ENCODE measurements at regions not wholly inside any gene's neighbourhood (a gene's known extent, or its start where the extent isn't known, plus 50 kb on each side); places are given as distances from the start of the nearest gene placed in this dataset.

GRCh38 chr6:40054602-40055001 lies 120.3 kb upstream of the MOCS1 start (continued):
- TF ChIP-seq PRDM10 (CRISPR knock-in tag; IDR thresholded peaks at IDR 0.05; ENCODE audit: low read depth) (no peak), ZC3H13 (CRISPR knock-in tag; IDR thresholded peaks at IDR 0.05) (no peak), HDAC2 (CRISPR knock-in tag; IDR thresholded peaks at IDR 0.05) (no peak), ZNF75D (CRISPR knock-in tag; IDR thresholded peaks at IDR 0.05; ENCODE audit: borderline replicate concordance) (no peak)

DNA sequence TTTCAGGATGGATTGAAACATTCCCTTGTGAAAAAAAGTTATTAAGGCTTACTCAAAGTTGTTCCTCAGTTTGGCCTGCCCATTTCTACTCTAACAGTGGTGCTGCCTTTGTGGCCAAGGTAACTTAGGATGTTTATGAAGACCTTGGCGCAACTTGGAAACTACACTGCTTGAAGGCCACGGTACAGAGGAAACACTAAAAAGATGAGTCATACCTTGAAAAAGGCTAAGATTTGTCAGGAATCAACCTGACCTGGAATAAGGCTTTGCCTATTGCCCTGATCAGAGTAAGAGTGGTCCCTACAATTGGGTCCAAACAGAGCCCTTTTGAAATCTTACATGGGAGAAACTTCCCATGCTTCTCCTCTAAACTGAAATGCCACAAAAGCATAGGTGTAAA lies 119.9 kb upstream of the MOCS1 start:
- 47% methylated on average over 2 of the region's 2 CpGs for WGBS (ENCODE audit: low lambda C conversion rate)
- BruUV-seq (replicated peaks), result no TSS peak
- POLR2A ChIA-PET, result no interaction called here
- Histone ChIP-seq H3K4me1 (ENCODE audit: insufficient read depth, low read length) (no peaks in the 10 kb centered on the region), H3K9ac (ENCODE audit: insufficient read depth, low read depth, low read length) (no peak overlapping the region), H3K4me3 (replicated peaks in 1 of 3; ENCODE audit: insufficient read depth in 1 of 3, low read depth in 2 of 3, low read length in 3 of 3) (no peak overlapping the region), H3K27me3 (ENCODE audit: control insufficient read depth in 1 of 2, insufficient read depth in 2 of 2, low read length in 2 of 2) (no peaks in the 10 kb centered on the region), H3K4me2 (ENCODE audit: low read depth, low read length) (no peak overlapping the region), H3K27ac (ENCODE audit: extremely low read length, insufficient read depth, low read length) (no peak overlapping the region), H3K36me3 (replicated peaks in 1 of 2; ENCODE audit: control insufficient read depth in 1 of 2, insufficient read depth in 2 of 2, low read length in 2 of 2) (no peaks in the 10 kb centered on the region), H3K79me2 (ENCODE audit: insufficient read depth, low read length) (no peaks in the 10 kb centered on the region), H2AFZ (ENCODE audit: low read length) (no peak overlapping the region), H4K20me1 (ENCODE audit: insufficient read depth, low read length) (no peaks in the 10 kb centered on the region), H3K9me3 (ENCODE audit: low read length) (peaks cover 76% of the 10 kb centered on the region)
- intact Hi-C loops (cut with micrococcal nuclease; ENCODE audit: unreplicated experiment), result no loop called here
- ATAC-seq (no peak), FAIRE-seq (no peak), DNase-seq (ENCODE audit: low spot score) (no peak)
- in situ Hi-C loops (cut with HindIII; ENCODE audit: extremely low pct_ligation_motif_present, low pct_unique_long_range_greater_than_20kb), result no loop called here
- CTCF ChIA-PET (ENCODE audit: low intra/inter-chr PET ratio, low total read pairs), result no interaction called here
- TF ChIP-seq DNMT3B (CRISPR knock-in tag; conservative IDR thresholded peaks at IDR 0.05), result no peak
- no peak for TF ChIP-seq MAF1 (CRISPR knock-in tag; IDR thresholded peaks at IDR 0.05; ENCODE audit: borderline replicate concordance)
- no peak for TF ChIP-seq TMF1 (CRISPR knock-in tag; IDR thresholded peaks at IDR 0.05; ENCODE audit: low read depth)
- TF ChIP-seq, protein P1, sequence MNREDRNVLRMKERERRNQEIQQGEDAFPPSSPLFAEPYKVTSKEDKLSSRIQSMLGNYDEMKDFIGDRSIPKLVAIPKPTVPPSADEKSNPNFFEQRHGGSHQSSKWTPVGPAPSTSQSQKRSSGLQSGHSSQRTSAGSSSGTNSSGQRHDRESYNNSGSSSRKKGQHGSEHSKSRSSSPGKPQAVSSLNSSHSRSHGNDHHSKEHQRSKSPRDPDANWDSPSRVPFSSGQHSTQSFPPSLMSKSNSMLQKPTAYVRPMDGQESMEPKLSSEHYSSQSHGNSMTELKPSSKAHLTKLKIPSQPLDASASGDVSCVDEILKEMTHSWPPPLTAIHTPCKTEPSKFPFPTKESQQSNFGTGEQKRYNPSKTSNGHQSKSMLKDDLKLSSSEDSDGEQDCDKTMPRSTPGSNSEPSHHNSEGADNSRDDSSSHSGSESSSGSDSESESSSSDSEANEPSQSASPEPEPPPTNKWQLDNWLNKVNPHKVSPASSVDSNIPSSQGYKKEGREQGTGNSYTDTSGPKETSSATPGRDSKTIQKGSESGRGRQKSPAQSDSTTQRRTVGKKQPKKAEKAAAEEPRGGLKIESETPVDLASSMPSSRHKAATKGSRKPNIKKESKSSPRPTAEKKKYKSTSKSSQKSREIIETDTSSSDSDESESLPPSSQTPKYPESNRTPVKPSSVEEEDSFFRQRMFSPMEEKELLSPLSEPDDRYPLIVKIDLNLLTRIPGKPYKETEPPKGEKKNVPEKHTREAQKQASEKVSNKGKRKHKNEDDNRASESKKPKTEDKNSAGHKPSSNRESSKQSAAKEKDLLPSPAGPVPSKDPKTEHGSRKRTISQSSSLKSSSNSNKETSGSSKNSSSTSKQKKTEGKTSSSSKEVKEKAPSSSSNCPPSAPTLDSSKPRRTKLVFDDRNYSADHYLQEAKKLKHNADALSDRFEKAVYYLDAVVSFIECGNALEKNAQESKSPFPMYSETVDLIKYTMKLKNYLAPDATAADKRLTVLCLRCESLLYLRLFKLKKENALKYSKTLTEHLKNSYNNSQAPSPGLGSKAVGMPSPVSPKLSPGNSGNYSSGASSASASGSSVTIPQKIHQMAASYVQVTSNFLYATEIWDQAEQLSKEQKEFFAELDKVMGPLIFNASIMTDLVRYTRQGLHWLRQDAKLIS (CRISPR knock-in tag; IDR thresholded peaks at IDR 0.05), result no peak
- no peak for TF ChIP-seq RARG (CRISPR knock-in tag; IDR thresholded peaks at IDR 0.05; ENCODE audit: low read depth)
- no peak for TF ChIP-seq ATF7 (IDR thresholded peaks at IDR 0.05)
- TF ChIP-seq ATF7 (CRISPR knock-in tag; IDR thresholded peaks at IDR 0.05), result no peak
- TF ChIP-seq, protein P2, sequence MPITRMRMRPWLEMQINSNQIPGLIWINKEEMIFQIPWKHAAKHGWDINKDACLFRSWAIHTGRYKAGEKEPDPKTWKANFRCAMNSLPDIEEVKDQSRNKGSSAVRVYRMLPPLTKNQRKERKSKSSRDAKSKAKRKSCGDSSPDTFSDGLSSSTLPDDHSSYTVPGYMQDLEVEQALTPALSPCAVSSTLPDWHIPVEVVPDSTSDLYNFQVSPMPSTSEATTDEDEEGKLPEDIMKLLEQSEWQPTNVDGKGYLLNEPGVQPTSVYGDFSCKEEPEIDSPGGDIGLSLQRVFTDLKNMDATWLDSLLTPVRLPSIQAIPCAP (CRISPR knock-in tag; IDR thresholded peaks at IDR 0.05; ENCODE audit: low read depth), result no peak
- TF ChIP-seq MAZ (IDR thresholded peaks at IDR 0.05; ENCODE audit: borderline replicate concordance, low read depth, low read length), result no peak
- TF ChIP-seq MAZ (CRISPR knock-in tag; IDR thresholded peaks at IDR 0.05; ENCODE audit: low read depth), result no peak
- TF ChIP-seq ZNF234 (CRISPR knock-in tag; conservative IDR thresholded peaks at IDR 0.05), result no peak
- TF ChIP-seq ZNF282 (IDR thresholded peaks at IDR 0.05; ENCODE audit: partially characterized antibody), result no peak
